ENCODE measurements at regions not wholly inside any gene's neighbourhood (a gene's known extent, or its start where the extent isn't known, plus 50 kb on each side); places are given as distances from the start of the nearest gene placed in this dataset.

- TF ChIP-seq MLX (CRISPR knock-in tag; IDR thresholded peaks at IDR 0.05), result no peak
Observed at GRCh38 chr10:2067015-2067414, 329.7 kb upstream of the ADARB2 start (continued).

DNA sequence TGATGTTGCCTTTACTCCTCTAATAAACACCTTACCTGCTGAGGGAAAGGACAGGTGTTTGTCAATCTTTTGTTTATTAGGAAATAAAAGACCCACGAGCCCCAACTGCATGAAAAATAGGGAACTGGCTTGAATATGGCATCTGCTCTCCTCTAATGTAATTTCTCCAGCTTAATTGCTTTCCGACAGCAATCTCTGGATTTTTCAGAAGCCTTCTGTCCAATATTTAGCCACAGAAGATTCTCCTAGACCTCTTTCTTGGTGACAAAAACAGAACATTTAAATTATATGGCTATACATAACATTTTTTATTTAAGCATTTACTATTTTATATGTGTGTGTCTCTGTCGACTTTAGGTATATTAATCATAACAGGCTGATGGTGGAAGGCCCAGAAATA, 317.4 kb upstream of the ADARB2 start:
- Mint-ChIP-seq H3K4me1 (no peaks in the 10 kb centered on the region), H3K27ac (no peak overlapping the region)

GRCh38 chr10:2053805-2054204, 316.5 kb upstream of the ADARB2 start:
- no peaks in the 10 kb centered on the region for H3K4me1 Mint-ChIP-seq
- DNase-seq (ENCODE audit: low spot score) (no peak), ATAC-seq (no peak)
- no peaks in the 10 kb centered on the region; the same call in 1 of the 2 replicates for H3K27me3 Mint-ChIP-seq (ENCODE audit: low read depth)
- no peak overlapping the region for H3K4me3 Mint-ChIP-seq
- ChIA-PET POLR2A (no interaction called here), CTCF (no interaction called here)
- H3K36me3 Mint-ChIP-seq, result no peaks in the 10 kb centered on the region
- H3K27ac Mint-ChIP-seq, result no peak overlapping the region
- no peaks in the 10 kb centered on the region for H3K9me3 Mint-ChIP-seq
- no peak for TF ChIP-seq ZMAT4 (CRISPR knock-in tag; IDR thresholded peaks at IDR 0.05)
- no peak for TF ChIP-seq ATF3 (CRISPR knock-in tag; conservative IDR thresholded peaks at IDR 0.05)
- no peak for TF ChIP-seq ZNF138 (CRISPR knock-in tag; conservative IDR thresholded peaks at IDR 0.05)
- TF ChIP-seq ZNF232 (CRISPR knock-in tag; IDR thresholded peaks at IDR 0.05), result no peak
- no peak for TF ChIP-seq USF1 (CRISPR knock-in tag; IDR thresholded peaks at IDR 0.05)
- no peak for TF ChIP-seq CREM (CRISPR knock-in tag; IDR thresholded peaks at IDR 0.05)
- TF ChIP-seq, protein P1, sequence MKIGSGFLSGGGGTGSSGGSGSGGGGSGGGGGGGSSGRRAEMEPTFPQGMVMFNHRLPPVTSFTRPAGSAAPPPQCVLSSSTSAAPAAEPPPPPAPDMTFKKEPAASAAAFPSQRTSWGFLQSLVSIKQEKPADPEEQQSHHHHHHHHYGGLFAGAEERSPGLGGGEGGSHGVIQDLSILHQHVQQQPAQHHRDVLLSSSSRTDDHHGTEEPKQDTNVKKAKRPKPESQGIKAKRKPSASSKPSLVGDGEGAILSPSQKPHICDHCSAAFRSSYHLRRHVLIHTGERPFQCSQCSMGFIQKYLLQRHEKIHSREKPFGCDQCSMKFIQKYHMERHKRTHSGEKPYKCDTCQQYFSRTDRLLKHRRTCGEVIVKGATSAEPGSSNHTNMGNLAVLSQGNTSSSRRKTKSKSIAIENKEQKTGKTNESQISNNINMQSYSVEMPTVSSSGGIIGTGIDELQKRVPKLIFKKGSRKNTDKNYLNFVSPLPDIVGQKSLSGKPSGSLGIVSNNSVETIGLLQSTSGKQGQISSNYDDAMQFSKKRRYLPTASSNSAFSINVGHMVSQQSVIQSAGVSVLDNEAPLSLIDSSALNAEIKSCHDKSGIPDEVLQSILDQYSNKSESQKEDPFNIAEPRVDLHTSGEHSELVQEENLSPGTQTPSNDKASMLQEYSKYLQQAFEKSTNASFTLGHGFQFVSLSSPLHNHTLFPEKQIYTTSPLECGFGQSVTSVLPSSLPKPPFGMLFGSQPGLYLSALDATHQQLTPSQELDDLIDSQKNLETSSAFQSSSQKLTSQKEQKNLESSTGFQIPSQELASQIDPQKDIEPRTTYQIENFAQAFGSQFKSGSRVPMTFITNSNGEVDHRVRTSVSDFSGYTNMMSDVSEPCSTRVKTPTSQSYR (CRISPR knock-in tag; IDR thresholded peaks at IDR 0.05), result no peak

More for the DNA sequence above, 317.4 kb upstream of the ADARB2 start:
- no peak for DNase-seq (ENCODE audit: low spot score)
- no peaks in the 10 kb centered on the region for H3K36me3 Mint-ChIP-seq
- ChIA-PET CTCF (no interaction called here), POLR2A (no interaction called here)
- TF ChIP-seq, protein P2, sequence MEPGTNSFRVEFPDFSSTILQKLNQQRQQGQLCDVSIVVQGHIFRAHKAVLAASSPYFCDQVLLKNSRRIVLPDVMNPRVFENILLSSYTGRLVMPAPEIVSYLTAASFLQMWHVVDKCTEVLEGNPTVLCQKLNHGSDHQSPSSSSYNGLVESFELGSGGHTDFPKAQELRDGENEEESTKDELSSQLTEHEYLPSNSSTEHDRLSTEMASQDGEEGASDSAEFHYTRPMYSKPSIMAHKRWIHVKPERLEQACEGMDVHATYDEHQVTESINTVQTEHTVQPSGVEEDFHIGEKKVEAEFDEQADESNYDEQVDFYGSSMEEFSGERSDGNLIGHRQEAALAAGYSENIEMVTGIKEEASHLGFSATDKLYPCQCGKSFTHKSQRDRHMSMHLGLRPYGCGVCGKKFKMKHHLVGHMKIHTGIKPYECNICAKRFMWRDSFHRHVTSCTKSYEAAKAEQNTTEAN (CRISPR knock-in tag; IDR thresholded peaks at IDR 0.05), result no peak
- TF ChIP-seq SMAD3 (CRISPR knock-in tag; IDR thresholded peaks at IDR 0.05; ENCODE audit: borderline replicate concordance) (no peak), ZNF671 (CRISPR knock-in tag; IDR thresholded peaks at IDR 0.05) (no peak), GABPB1 (CRISPR knock-in tag; IDR thresholded peaks at IDR 0.05) (no peak), ARID4B (CRISPR knock-in tag; IDR thresholded peaks at IDR 0.05; ENCODE audit: borderline replicate concordance) (no peak), MLX (CRISPR knock-in tag; IDR thresholded peaks at IDR 0.05) (no peak), SP1 (CRISPR knock-in tag; conservative IDR thresholded peaks at IDR 0.05) (no peak), ZNF219 (CRISPR knock-in tag; IDR thresholded peaks at IDR 0.05; ENCODE audit: borderline replicate concordance) (no peak), RELA (CRISPR knock-in tag; IDR thresholded peaks at IDR 0.05; ENCODE audit: borderline replicate concordance) (no peak), ETV6 (CRISPR knock-in tag; IDR thresholded peaks at IDR 0.05) (no peak), ZBTB21 (CRISPR knock-in tag; IDR thresholded peaks at IDR 0.05; ENCODE audit: borderline replicate concordance) (no peak), NR2C2 (CRISPR knock-in tag; IDR thresholded peaks at IDR 0.05) (no peak)
- no peaks in the 10 kb centered on the region; the same call in 1 of the 2 replicates for H3K27me3 Mint-ChIP-seq (ENCODE audit: low read depth)
- ATAC-seq, result no peak
- H3K4me3 Mint-ChIP-seq, result no peak overlapping the region
- no peaks in the 10 kb centered on the region for H3K9me3 Mint-ChIP-seq
